22Rv1 (cell line): ENCODE measurements at regions not wholly inside any gene's neighbourhood (a gene's known extent, or its start where the extent isn't known, plus 50 kb on each side); places are given as distances from the start of the nearest gene placed in this dataset.

Experiments
- CTCF ChIP-seq: fragments of 450-650 bp; IDR thresholded peaks from 2 replicates; pipeline ENCODE4 v1.5.1; 2017; ENCODE audit warnings: mild to moderate bottlenecking
- ZFX ChIP-seq: fragments of 450-650 bp; IDR thresholded peaks from 2 replicates; pipeline ENCODE4 v1.6.1; 2017; ENCODE audit warnings: antibody characterized with exemption, borderline replicate concordance

DNA sequence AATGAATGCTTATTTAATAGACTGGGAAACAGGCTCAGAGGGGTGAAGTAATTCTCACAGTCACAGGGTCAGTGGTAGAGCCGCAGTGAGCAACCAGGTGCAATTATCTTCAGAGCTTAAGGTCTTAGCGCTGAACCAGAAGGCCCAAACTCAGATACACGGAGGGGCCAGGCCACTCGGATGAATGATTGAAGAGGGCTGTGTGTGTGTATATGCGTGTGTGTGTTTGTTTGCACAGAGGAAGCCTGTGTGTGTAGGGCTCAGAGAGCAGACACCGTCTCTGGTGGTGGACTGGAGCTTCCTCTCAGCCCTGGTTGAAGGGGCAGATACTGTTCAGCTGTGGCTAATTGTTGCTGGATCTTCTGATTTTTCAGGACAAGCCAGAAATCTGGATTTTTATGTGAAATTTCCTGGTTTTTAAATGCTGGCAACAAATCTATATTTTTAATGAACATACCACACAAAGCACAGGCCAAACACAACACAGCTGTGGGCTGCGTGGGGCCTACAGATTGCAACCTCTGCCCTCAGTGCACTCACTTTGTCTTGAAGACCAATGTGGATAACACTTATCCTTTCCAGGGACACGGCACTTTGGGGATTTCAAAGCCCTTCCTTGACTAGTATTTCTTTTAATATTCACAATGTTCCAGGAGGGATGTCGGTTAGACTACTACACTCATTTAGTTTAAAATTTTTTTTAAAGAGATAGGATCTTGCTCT, 94.5 kb upstream of the NRXN3 start:
- TF ChIP-seq CTCF (no peak), ZFX (no peak)
